ENCODE measurements at regions not wholly inside any gene's neighbourhood (a gene's known extent, or its start where the extent isn't known, plus 50 kb on each side); places are given as distances from the start of the nearest gene placed in this dataset.

DNA sequence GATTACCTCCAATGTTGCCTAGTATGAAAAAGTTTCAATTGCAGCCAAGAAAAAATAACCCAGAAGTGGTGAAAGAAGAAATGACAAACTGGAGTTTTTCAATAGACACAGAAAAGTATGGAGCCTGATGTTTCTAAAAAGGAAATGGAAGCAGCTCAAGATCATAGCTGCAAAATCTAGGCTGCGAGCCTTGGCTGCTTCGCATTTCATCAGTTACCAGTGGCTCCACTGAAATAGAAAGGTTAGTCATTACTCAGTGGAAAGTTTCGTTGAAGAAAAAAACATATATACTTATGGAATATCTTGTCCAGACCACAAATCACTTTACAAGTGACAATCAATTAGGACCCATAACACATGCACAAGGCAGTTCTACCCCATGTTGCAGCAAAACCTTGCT lies 206.8 kb upstream of the SOX9 start:
- CTCF ChIA-PET: no interaction called here
- in situ Hi-C loops (cut with HindIII; ENCODE audit: low pct_unique_long_range_greater_than_20kb, low sequenced_read_pairs): no loop called here
- Histone ChIP-seq H3K4me1 (ENCODE audit: control insufficient read depth, insufficient read depth, low read length) (no peaks in the 10 kb centered on the region), H3K27ac (ENCODE audit: low read length) (no peak overlapping the region), H3K36me3 (ENCODE audit: control insufficient read depth, insufficient read depth, low read length) (no peaks in the 10 kb centered on the region), H3K9me3 (ENCODE audit: control insufficient read depth, insufficient read depth, low read depth, low read length) (no peaks in the 10 kb centered on the region), H3K4me3 (ENCODE audit: low read depth in 2 of 2, low read length in 2 of 2) (no peak overlapping the region), H3K27me3 (ENCODE audit: control insufficient read depth, insufficient read depth, low read length) (no peaks in the 10 kb centered on the region; the same call in none of the 2 replicates)
- intact Hi-C loops (cut with micrococcal nuclease; ENCODE audit: unreplicated experiment): no loop called here
- TF ChIP-seq POLR2AphosphoS5 (IDR thresholded peaks at IDR 0.05; ENCODE audit: low read depth, low read length) (no peak), TCF7L2 (IDR thresholded peaks at IDR 0.05; ENCODE audit: low read depth, low read length) (no peak), CTCF (IDR thresholded peaks at IDR 0.05) (no peak), SIN3A (IDR thresholded peaks at IDR 0.05; ENCODE audit: borderline replicate concordance, insufficient read depth, low read depth, low read length) (no peak)
- TF ChIP-seq, protein P1, sequence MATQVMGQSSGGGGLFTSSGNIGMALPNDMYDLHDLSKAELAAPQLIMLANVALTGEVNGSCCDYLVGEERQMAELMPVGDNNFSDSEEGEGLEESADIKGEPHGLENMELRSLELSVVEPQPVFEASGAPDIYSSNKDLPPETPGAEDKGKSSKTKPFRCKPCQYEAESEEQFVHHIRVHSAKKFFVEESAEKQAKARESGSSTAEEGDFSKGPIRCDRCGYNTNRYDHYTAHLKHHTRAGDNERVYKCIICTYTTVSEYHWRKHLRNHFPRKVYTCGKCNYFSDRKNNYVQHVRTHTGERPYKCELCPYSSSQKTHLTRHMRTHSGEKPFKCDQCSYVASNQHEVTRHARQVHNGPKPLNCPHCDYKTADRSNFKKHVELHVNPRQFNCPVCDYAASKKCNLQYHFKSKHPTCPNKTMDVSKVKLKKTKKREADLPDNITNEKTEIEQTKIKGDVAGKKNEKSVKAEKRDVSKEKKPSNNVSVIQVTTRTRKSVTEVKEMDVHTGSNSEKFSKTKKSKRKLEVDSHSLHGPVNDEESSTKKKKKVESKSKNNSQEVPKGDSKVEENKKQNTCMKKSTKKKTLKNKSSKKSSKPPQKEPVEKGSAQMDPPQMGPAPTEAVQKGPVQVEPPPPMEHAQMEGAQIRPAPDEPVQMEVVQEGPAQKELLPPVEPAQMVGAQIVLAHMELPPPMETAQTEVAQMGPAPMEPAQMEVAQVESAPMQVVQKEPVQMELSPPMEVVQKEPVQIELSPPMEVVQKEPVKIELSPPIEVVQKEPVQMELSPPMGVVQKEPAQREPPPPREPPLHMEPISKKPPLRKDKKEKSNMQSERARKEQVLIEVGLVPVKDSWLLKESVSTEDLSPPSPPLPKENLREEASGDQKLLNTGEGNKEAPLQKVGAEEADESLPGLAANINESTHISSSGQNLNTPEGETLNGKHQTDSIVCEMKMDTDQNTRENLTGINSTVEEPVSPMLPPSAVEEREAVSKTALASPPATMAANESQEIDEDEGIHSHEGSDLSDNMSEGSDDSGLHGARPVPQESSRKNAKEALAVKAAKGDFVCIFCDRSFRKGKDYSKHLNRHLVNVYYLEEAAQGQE (IDR thresholded peaks at IDR 0.05; ENCODE audit: insufficient read depth in 1 of 2, low read depth in 2 of 2, low read length in 1 of 2): no peak
- no peak for ATAC-seq
- POLR2A ChIA-PET: no interaction called here
- no peak for DNase-seq (ENCODE audit: low read depth, low spot score)
- no TSS peak for BruUV-seq (replicated peaks)

- no peak for DNase-seq (ENCODE audit: low read depth, low spot score)
- CTCF ChIA-PET: no interaction called here
- POLR2A ChIA-PET: no interaction called here
Measured at GRCh38 chr17:71914812-71915211, 206.0 kb upstream of the SOX9 start.

More at GRCh38 chr17:71914812-71915211, 206.0 kb upstream of the SOX9 start:
- no peak for ATAC-seq
- H3K36me3 ChIP-seq (ENCODE audit: control insufficient read depth, insufficient read depth, low read length): no peaks in the 10 kb centered on the region
- TF ChIP-seq TCF7L2 (IDR thresholded peaks at IDR 0.05; ENCODE audit: low read depth, low read length) (no peak), CTCF (IDR thresholded peaks at IDR 0.05) (no peak), POLR2AphosphoS5 (IDR thresholded peaks at IDR 0.05; ENCODE audit: low read depth, low read length) (no peak), SIN3A (IDR thresholded peaks at IDR 0.05; ENCODE audit: borderline replicate concordance, insufficient read depth, low read depth, low read length) (no peak)
- TF ChIP-seq, protein P1 (IDR thresholded peaks at IDR 0.05; ENCODE audit: insufficient read depth in 1 of 2, low read depth in 2 of 2, low read length in 1 of 2): no peak
- no TSS peak for BruUV-seq (replicated peaks)
- H3K27ac ChIP-seq (ENCODE audit: low read length): no peak overlapping the region
- intact Hi-C loops (cut with micrococcal nuclease; ENCODE audit: unreplicated experiment): no loop called here
- no peaks in the 10 kb centered on the region for H3K9me3 ChIP-seq (ENCODE audit: control insufficient read depth, insufficient read depth, low read depth, low read length)
- H3K4me3 ChIP-seq (ENCODE audit: low read depth in 2 of 2, low read length in 2 of 2): no peak overlapping the region
- peaks cover 2% of the 10 kb centered on the region for H3K27me3 ChIP-seq (ENCODE audit: control insufficient read depth, insufficient read depth, low read length)
- in situ Hi-C loops (cut with HindIII; ENCODE audit: low pct_unique_long_range_greater_than_20kb, low sequenced_read_pairs): no loop called here
- H3K4me1 ChIP-seq (ENCODE audit: control insufficient read depth, insufficient read depth, low read length): no peaks in the 10 kb centered on the region

All from Panc1 (cell line).